ENCODE measurements at regions not wholly inside any gene's neighbourhood (a gene's known extent, or its start where the extent isn't known, plus 50 kb on each side); places are given as distances from the start of the nearest gene placed in this dataset.

DNA sequence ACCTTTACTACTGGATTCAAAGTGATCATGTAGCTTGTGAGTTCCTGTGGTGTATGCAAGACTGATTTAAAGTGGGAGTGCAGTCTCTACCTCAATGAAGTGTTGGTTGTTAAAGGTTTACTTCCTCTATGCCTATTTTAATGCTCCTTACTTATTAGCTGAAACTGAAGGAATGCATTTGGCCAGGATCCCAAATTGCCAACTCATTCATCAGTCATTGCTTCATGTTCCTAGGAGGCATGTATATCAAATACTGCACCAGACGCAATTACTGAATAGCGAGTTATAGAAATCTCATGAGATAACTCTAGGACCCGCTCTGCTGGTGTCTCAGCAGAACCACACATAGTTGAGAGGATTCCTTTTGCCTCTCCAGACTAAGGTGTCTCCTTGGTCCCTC is 143.0 kb upstream of the RPS23 start (continued):
- TF ChIP-seq, protein P1, sequence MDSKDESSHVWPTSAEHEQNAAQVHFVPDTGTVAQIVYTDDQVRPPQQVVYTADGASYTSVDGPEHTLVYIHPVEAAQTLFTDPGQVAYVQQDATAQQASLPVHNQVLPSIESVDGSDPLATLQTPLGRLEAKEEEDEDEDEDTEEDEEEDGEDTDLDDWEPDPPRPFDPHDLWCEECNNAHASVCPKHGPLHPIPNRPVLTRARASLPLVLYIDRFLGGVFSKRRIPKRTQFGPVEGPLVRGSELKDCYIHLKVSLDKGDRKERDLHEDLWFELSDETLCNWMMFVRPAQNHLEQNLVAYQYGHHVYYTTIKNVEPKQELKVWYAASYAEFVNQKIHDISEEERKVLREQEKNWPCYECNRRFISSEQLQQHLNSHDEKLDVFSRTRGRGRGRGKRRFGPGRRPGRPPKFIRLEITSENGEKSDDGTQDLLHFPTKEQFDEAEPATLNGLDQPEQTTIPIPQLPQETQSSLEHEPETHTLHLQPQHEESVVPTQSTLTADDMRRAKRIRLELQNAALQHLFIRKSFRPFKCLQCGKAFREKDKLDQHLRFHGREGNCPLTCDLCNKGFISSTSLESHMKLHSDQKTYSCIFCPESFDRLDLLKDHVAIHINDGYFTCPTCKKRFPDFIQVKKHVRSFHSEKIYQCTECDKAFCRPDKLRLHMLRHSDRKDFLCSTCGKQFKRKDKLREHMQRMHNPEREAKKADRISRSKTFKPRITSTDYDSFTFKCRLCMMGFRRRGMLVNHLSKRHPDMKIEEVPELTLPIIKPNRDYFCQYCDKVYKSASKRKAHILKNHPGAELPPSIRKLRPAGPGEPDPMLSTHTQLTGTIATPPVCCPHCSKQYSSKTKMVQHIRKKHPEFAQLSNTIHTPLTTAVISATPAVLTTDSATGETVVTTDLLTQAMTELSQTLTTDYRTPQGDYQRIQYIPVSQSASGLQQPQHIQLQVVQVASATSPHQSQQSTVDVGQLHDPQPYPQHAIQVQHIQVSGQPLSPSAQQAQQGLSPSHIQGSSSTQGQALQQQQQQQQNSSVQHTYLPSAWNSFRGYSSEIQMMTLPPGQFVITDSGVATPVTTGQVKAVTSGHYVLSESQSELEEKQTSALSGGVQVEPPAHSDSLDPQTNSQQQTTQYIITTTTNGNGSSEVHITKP (IDR thresholded peaks at IDR 0.05; ENCODE audit: partially characterized antibody): no peak
- TF ChIP-seq, protein P2, sequence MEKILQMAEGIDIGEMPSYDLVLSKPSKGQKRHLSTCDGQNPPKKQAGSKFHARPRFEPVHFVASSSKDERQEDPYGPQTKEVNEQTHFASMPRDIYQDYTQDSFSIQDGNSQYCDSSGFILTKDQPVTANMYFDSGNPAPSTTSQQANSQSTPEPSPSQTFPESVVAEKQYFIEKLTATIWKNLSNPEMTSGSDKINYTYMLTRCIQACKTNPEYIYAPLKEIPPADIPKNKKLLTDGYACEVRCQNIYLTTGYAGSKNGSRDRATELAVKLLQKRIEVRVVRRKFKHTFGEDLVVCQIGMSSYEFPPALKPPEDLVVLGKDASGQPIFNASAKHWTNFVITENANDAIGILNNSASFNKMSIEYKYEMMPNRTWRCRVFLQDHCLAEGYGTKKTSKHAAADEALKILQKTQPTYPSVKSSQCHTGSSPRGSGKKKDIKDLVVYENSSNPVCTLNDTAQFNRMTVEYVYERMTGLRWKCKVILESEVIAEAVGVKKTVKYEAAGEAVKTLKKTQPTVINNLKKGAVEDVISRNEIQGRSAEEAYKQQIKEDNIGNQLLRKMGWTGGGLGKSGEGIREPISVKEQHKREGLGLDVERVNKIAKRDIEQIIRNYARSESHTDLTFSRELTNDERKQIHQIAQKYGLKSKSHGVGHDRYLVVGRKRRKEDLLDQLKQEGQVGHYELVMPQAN (IDR thresholded peaks at IDR 0.05; ENCODE audit: borderline replicate concordance): no peak
- no peak for TF ChIP-seq PCBP2 (IDR thresholded peaks at IDR 0.05; ENCODE audit: low read depth, low read length, poor library complexity, severe bottlenecking)
- no peak for TF ChIP-seq ZNF197 (CRISPR knock-in tag; IDR thresholded peaks at IDR 0.05; ENCODE audit: low read depth)
- TF ChIP-seq, protein P3, sequence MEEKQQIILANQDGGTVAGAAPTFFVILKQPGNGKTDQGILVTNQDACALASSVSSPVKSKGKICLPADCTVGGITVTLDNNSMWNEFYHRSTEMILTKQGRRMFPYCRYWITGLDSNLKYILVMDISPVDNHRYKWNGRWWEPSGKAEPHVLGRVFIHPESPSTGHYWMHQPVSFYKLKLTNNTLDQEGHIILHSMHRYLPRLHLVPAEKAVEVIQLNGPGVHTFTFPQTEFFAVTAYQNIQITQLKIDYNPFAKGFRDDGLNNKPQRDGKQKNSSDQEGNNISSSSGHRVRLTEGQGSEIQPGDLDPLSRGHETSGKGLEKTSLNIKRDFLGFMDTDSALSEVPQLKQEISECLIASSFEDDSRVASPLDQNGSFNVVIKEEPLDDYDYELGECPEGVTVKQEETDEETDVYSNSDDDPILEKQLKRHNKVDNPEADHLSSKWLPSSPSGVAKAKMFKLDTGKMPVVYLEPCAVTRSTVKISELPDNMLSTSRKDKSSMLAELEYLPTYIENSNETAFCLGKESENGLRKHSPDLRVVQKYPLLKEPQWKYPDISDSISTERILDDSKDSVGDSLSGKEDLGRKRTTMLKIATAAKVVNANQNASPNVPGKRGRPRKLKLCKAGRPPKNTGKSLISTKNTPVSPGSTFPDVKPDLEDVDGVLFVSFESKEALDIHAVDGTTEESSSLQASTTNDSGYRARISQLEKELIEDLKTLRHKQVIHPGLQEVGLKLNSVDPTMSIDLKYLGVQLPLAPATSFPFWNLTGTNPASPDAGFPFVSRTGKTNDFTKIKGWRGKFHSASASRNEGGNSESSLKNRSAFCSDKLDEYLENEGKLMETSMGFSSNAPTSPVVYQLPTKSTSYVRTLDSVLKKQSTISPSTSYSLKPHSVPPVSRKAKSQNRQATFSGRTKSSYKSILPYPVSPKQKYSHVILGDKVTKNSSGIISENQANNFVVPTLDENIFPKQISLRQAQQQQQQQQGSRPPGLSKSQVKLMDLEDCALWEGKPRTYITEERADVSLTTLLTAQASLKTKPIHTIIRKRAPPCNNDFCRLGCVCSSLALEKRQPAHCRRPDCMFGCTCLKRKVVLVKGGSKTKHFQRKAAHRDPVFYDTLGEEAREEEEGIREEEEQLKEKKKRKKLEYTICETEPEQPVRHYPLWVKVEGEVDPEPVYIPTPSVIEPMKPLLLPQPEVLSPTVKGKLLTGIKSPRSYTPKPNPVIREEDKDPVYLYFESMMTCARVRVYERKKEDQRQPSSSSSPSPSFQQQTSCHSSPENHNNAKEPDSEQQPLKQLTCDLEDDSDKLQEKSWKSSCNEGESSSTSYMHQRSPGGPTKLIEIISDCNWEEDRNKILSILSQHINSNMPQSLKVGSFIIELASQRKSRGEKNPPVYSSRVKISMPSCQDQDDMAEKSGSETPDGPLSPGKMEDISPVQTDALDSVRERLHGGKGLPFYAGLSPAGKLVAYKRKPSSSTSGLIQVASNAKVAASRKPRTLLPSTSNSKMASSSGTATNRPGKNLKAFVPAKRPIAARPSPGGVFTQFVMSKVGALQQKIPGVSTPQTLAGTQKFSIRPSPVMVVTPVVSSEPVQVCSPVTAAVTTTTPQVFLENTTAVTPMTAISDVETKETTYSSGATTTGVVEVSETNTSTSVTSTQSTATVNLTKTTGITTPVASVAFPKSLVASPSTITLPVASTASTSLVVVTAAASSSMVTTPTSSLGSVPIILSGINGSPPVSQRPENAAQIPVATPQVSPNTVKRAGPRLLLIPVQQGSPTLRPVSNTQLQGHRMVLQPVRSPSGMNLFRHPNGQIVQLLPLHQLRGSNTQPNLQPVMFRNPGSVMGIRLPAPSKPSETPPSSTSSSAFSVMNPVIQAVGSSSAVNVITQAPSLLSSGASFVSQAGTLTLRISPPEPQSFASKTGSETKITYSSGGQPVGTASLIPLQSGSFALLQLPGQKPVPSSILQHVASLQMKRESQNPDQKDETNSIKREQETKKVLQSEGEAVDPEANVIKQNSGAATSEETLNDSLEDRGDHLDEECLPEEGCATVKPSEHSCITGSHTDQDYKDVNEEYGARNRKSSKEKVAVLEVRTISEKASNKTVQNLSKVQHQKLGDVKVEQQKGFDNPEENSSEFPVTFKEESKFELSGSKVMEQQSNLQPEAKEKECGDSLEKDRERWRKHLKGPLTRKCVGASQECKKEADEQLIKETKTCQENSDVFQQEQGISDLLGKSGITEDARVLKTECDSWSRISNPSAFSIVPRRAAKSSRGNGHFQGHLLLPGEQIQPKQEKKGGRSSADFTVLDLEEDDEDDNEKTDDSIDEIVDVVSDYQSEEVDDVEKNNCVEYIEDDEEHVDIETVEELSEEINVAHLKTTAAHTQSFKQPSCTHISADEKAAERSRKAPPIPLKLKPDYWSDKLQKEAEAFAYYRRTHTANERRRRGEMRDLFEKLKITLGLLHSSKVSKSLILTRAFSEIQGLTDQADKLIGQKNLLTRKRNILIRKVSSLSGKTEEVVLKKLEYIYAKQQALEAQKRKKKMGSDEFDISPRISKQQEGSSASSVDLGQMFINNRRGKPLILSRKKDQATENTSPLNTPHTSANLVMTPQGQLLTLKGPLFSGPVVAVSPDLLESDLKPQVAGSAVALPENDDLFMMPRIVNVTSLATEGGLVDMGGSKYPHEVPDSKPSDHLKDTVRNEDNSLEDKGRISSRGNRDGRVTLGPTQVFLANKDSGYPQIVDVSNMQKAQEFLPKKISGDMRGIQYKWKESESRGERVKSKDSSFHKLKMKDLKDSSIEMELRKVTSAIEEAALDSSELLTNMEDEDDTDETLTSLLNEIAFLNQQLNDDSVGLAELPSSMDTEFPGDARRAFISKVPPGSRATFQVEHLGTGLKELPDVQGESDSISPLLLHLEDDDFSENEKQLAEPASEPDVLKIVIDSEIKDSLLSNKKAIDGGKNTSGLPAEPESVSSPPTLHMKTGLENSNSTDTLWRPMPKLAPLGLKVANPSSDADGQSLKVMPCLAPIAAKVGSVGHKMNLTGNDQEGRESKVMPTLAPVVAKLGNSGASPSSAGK (IDR thresholded peaks at IDR 0.05): no peak
- TF ChIP-seq, protein P4, sequence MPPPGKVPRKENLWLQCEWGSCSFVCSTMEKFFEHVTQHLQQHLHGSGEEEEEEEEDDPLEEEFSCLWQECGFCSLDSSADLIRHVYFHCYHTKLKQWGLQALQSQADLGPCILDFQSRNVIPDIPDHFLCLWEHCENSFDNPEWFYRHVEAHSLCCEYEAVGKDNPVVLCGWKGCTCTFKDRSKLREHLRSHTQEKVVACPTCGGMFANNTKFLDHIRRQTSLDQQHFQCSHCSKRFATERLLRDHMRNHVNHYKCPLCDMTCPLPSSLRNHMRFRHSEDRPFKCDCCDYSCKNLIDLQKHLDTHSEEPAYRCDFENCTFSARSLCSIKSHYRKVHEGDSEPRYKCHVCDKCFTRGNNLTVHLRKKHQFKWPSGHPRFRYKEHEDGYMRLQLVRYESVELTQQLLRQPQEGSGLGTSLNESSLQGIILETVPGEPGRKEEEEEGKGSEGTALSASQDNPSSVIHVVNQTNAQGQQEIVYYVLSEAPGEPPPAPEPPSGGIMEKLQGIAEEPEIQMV (tag; conservative IDR thresholded peaks at IDR 0.05; ENCODE audit: low read depth): no peak
- no peak for TF ChIP-seq MED1 (CRISPR knock-in tag; IDR thresholded peaks at IDR 0.05; ENCODE audit: borderline replicate concordance)
